SK-N-SH treated with all-trans-retinoic acid at 6 μM for 48 hours (cell line): ENCODE measurements at regions not wholly inside any gene's neighbourhood (a gene's known extent, or its start where the extent isn't known, plus 50 kb on each side); places are given as distances from the start of the nearest gene placed in this dataset.

Source experiments
- ATAC-seq: fragments of 200-7000 bp; cut with Tn5 transposase; 3 replicates; pipeline ENCODE4 v1.9.1; 2020; ENCODE audit warnings: mild to moderate bottlenecking, moderate library complexity
- BACH2 ChIP-seq: fragments of 250-450 bp; sonication (Bioruptor Pico); IDR thresholded peaks from 2 replicates; pipeline ENCODE4 v1.9.0; 2021; ENCODE audit warnings: mild to moderate bottlenecking, borderline replicate concordance
- CSDC2 ChIP-seq: fragments of 250-450 bp; sonication (Bioruptor Pico); IDR thresholded peaks from 2 replicates; pipeline ENCODE4 v1.5.0; 2020; ENCODE audit warnings: mild to moderate bottlenecking, moderate library complexity
- ISL1 ChIP-seq: fragments of 250-450 bp; sonication (Bioruptor Pico); IDR thresholded peaks from 2 replicates; pipeline ENCODE4 v2.1.2; 2022; ENCODE audit warnings: mild to moderate bottlenecking, moderate library complexity
- OSR1 ChIP-seq: fragments of 250-450 bp; sonication (Bioruptor Pico); IDR thresholded peaks from 2 replicates; pipeline ENCODE4 v1.8.0; 2022; ENCODE audit warnings: moderate library complexity, mild to moderate bottlenecking, inconsistent platforms
- PPARA ChIP-seq: fragments of 250-450 bp; sonication (Bioruptor Pico); IDR thresholded peaks from 2 replicates; pipeline ENCODE4 v1.5.0; 2020; ENCODE audit warnings: mild to moderate bottlenecking, borderline replicate concordance
- RARB ChIP-seq: fragments of 250-450 bp; sonication (Bioruptor Pico); IDR thresholded peaks from 2 replicates; pipeline ENCODE4 v1.8.0; 2021; ENCODE audit warnings: mild to moderate bottlenecking, moderate library complexity
- SNAI2 ChIP-seq: fragments of 250-450 bp; sonication (Bioruptor Pico); IDR thresholded peaks from 2 replicates; pipeline ENCODE4 v1.5.0; 2020; ENCODE audit warnings: mild to moderate bottlenecking, moderate library complexity
- TOX ChIP-seq: fragments of 250-450 bp; sonication (Bioruptor Pico); IDR thresholded peaks from 2 replicates; pipeline ENCODE4 v1.8.0; 2021; ENCODE audit warnings: mild to moderate bottlenecking, moderate library complexity, borderline replicate concordance
- ZC3H10 ChIP-seq: fragments of 250-450 bp; sonication (Bioruptor Pico); IDR thresholded peaks from 2 replicates; pipeline ENCODE4 v1.5.1; 2021; ENCODE audit warnings: mild to moderate bottlenecking, moderate library complexity
- ZFP3 ChIP-seq: fragments of 250-450 bp; sonication (Bioruptor Pico); IDR thresholded peaks from 2 replicates; pipeline ENCODE4 v1.5.0; 2020; ENCODE audit warnings: mild to moderate bottlenecking, moderate library complexity
- ZFP30 ChIP-seq: fragments of 450-650 bp; formaldehyde crosslinking; IDR thresholded peaks from 2 replicates; pipeline ENCODE4 v1.5.0; 2022; ENCODE audit warnings: mild to moderate bottlenecking, moderate library complexity
- ZNF565 ChIP-seq: fragments of 450-650 bp; formaldehyde crosslinking; conservative IDR thresholded peaks from 2 replicates; pipeline ENCODE4 v1.5.0; 2020; ENCODE audit warnings: low read depth, mild to moderate bottlenecking, moderate library complexity
- ZNF70 ChIP-seq: fragments of 450-650 bp; formaldehyde crosslinking; IDR thresholded peaks from 2 replicates; pipeline ENCODE4 v1.5.0; 2020; ENCODE audit warnings: mild to moderate bottlenecking, moderate library complexity
- ZNF8 ChIP-seq: fragments of 450-650 bp; formaldehyde crosslinking; IDR thresholded peaks from 2 replicates; pipeline ENCODE4 v1.5.0; 2020; ENCODE audit warnings: mild to moderate bottlenecking, moderate library complexity
- TF ChIP-seq, protein P1 (sequence below): fragments of 250-450 bp; sonication (Bioruptor Pico); IDR thresholded peaks from 2 replicates; pipeline ENCODE4 v1.8.0; 2020; ENCODE audit warnings: mild to moderate bottlenecking, moderate library complexity, borderline replicate concordance
- TF ChIP-seq, protein P2 (sequence below): fragments of 250-450 bp; sonication (Bioruptor Pico); IDR thresholded peaks from 2 replicates; pipeline ENCODE4 v1.8.0; 2021; ENCODE audit warnings: low read depth, mild to moderate bottlenecking, moderate library complexity, borderline replicate concordance
- TF ChIP-seq, protein P3 (sequence below): fragments of 250-450 bp; sonication (Bioruptor Pico); IDR thresholded peaks from 2 replicates; pipeline ENCODE4 v1.5.0; 2020; ENCODE audit warnings: mild to moderate bottlenecking, moderate library complexity
- TF ChIP-seq, protein P4 (sequence below): fragments of 250-450 bp; sonication (Bioruptor Pico); IDR thresholded peaks from 2 replicates; pipeline ENCODE4 v1.5.1; 2020; ENCODE audit warnings: low read depth, mild to moderate bottlenecking, moderate library complexity
- TF ChIP-seq, protein P5 (sequence below): fragments of 250-450 bp; sonication (Bioruptor Pico); IDR thresholded peaks from 2 replicates; pipeline ENCODE4 v1.5.1; 2021; ENCODE audit warnings: mild to moderate bottlenecking, moderate library complexity

DNA sequence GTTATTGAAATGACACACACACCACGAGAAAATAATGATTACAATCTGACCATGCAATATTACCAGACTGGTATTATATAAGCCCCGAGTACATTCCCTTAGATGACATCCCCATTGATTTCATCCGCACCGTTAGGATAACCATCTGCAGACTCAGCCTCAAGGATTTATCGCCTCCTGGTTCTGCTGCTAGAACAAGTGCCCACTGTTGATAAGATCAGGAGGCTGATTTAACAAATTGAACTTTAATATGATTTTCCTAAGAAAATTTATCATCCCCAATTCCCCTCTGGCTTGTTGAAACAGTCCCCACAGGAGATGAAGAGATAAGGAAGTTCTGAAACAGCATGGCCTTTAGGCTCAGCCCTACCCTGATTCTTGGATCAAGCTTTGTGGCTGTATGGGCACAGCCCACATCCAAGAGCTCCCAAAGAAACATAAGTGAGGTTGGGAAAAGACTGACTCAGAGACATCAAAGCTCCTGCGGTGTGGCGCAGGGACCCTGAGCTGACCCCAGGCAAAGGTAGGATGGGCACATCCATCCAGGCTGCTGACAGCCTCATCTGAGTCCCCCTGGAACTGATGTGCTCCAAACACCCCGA is 59.2 kb upstream of the CHCHD3 start (continued):
- TF ChIP-seq, protein P1, sequence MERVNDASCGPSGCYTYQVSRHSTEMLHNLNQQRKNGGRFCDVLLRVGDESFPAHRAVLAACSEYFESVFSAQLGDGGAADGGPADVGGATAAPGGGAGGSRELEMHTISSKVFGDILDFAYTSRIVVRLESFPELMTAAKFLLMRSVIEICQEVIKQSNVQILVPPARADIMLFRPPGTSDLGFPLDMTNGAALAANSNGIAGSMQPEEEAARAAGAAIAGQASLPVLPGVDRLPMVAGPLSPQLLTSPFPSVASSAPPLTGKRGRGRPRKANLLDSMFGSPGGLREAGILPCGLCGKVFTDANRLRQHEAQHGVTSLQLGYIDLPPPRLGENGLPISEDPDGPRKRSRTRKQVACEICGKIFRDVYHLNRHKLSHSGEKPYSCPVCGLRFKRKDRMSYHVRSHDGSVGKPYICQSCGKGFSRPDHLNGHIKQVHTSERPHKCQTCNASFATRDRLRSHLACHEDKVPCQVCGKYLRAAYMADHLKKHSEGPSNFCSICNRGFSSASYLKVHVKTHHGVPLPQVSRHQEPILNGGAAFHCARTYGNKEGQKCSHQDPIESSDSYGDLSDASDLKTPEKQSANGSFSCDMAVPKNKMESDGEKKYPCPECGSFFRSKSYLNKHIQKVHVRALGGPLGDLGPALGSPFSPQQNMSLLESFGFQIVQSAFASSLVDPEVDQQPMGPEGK (CRISPR knock-in tag), result 0 out of 2 replicates have a peak, but pooled peaks have one; percentile 18
- peak; percentile 93 for TF ChIP-seq ISL1 (CRISPR knock-in tag)
- TF ChIP-seq, protein P2, sequence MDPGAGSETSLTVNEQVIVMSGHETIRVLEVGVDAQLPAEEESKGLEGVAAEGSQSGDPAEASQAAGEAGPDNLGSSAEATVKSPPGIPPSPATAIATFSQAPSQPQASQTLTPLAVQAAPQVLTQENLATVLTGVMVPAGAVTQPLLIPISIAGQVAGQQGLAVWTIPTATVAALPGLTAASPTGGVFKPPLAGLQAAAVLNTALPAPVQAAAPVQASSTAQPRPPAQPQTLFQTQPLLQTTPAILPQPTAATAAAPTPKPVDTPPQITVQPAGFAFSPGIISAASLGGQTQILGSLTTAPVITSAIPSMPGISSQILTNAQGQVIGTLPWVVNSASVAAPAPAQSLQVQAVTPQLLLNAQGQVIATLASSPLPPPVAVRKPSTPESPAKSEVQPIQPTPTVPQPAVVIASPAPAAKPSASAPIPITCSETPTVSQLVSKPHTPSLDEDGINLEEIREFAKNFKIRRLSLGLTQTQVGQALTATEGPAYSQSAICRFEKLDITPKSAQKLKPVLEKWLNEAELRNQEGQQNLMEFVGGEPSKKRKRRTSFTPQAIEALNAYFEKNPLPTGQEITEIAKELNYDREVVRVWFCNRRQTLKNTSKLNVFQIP (CRISPR knock-in tag), result no peak
- TF ChIP-seq, protein P3, sequence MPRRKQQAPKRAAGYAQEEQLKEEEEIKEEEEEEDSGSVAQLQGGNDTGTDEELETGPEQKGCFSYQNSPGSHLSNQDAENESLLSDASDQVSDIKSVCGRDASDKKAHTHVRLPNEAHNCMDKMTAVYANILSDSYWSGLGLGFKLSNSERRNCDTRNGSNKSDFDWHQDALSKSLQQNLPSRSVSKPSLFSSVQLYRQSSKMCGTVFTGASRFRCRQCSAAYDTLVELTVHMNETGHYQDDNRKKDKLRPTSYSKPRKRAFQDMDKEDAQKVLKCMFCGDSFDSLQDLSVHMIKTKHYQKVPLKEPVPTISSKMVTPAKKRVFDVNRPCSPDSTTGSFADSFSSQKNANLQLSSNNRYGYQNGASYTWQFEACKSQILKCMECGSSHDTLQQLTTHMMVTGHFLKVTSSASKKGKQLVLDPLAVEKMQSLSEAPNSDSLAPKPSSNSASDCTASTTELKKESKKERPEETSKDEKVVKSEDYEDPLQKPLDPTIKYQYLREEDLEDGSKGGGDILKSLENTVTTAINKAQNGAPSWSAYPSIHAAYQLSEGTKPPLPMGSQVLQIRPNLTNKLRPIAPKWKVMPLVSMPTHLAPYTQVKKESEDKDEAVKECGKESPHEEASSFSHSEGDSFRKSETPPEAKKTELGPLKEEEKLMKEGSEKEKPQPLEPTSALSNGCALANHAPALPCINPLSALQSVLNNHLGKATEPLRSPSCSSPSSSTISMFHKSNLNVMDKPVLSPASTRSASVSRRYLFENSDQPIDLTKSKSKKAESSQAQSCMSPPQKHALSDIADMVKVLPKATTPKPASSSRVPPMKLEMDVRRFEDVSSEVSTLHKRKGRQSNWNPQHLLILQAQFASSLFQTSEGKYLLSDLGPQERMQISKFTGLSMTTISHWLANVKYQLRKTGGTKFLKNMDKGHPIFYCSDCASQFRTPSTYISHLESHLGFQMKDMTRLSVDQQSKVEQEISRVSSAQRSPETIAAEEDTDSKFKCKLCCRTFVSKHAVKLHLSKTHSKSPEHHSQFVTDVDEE (CRISPR knock-in tag), result peak; percentile 99
- no peak for TF ChIP-seq ZC3H10 (CRISPR knock-in tag)
- no peak for TF ChIP-seq RARB (CRISPR knock-in tag)
- peak; percentile 76 for TF ChIP-seq ZNF8 (CRISPR knock-in tag)

DNA sequence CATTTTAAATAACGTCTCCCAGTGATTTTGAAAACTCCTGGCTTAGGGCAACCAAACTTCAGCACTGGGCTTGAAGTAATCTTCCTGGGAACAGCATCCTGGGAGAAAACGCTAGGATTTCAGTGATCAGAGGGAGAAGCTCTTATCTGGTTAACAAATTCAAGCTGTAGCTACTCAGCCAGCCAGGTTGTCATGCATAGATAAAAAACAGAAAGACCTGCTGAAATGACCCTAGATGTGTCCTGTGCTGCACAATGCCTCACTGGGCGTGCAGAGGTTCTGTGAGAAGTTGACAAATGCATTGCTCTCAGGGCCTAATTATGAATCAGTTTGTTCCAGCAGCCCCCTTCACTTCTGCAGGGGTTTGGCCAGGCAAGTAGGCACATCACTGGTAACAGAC is 68.9 kb upstream of the CHCHD3 start:
- TF ChIP-seq, protein P4, sequence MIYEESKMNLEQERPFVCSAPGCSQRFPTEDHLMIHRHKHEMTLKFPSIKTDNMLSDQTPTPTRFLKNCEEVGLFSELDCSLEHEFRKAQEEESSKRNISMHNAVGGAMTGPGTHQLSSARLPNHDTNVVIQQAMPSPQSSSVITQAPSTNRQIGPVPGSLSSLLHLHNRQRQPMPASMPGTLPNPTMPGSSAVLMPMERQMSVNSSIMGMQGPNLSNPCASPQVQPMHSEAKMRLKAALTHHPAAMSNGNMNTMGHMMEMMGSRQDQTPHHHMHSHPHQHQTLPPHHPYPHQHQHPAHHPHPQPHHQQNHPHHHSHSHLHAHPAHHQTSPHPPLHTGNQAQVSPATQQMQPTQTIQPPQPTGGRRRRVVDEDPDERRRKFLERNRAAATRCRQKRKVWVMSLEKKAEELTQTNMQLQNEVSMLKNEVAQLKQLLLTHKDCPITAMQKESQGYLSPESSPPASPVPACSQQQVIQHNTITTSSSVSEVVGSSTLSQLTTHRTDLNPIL (CRISPR knock-in tag), result no peak
- TF ChIP-seq ZNF8 (CRISPR knock-in tag), result no peak
- no peak for ATAC-seq

DNA sequence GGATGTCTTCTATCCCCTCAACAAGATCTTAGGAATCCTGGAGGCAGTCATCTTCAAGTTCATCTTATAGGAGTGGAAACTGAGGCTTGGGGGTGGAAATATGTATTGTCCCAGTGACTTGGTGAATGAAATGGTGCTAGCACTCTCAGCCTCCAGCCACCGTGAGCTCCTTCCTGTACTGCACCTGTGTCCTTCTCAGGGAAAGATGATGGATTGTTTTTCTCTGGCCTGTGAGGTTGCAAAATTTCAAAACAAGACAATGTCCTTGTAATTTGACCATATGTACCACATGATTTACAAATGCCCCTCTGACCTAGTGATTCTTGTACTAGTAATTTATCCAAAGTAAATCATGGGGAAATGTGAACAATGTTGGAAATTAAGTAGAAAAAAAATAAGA is 71.0 kb upstream of the CHCHD3 start:
- ATAC-seq, result no peak
- TF ChIP-seq BACH2 (CRISPR knock-in tag) (no peak), ZNF70 (no peak), PPARA (CRISPR knock-in tag) (no peak), SNAI2 (CRISPR knock-in tag) (no peak), ISL1 (CRISPR knock-in tag) (no peak), CSDC2 (CRISPR knock-in tag) (no peak), ZFP3 (CRISPR knock-in tag) (no peak), ZC3H10 (CRISPR knock-in tag) (no peak), ZFP30 (no peak), OSR1 (CRISPR knock-in tag) (no peak), TOX (no peak), ZNF565 (CRISPR knock-in tag) (no peak)
- TF ChIP-seq, protein P3 (CRISPR knock-in tag), result no peak
- TF ChIP-seq, protein P5, sequence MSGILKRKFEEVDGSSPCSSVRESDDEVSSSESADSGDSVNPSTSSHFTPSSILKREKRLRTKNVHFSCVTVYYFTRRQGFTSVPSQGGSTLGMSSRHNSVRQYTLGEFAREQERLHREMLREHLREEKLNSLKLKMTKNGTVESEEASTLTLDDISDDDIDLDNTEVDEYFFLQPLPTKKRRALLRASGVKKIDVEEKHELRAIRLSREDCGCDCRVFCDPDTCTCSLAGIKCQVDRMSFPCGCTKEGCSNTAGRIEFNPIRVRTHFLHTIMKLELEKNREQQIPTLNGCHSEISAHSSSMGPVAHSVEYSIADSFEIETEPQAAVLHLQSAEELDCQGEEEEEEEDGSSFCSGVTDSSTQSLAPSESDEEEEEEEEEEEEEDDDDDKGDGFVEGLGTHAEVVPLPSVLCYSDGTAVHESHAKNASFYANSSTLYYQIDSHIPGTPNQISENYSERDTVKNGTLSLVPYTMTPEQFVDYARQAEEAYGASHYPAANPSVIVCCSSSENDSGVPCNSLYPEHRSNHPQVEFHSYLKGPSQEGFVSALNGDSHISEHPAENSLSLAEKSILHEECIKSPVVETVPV, result no peak
- TF ChIP-seq, protein P4 (CRISPR knock-in tag), result no peak
